ENCODE measurements at regions not wholly inside any gene's neighbourhood (a gene's known extent, or its start where the extent isn't known, plus 50 kb on each side); places are given as distances from the start of the nearest gene placed in this dataset.

GRCh38 chr9:102135768-102136167 is 397.3 kb upstream of the GRIN3A start:
- TF ChIP-seq CTCF (IDR thresholded peaks at IDR 0.05 in 4 of 5, conservative IDR thresholded peaks at IDR 0.05 in 1 of 5) (no peak), POLR2A (IDR thresholded peaks at IDR 0.05) (no peak)
